Activated CD8-positive, alpha-beta memory T cell treated with anti-CD3 and anti-CD28 coated beads, Interleukin-2, amount 50 U/mL, for 24 hours (primary cell): ENCODE measurements at regions not wholly inside any gene's neighbourhood (a gene's known extent, or its start where the extent isn't known, plus 50 kb on each side); places are given as distances from the start of the nearest gene placed in this dataset.
"Not testable (repeated sequence)": the region's sequence is repeated elsewhere in the genome, so short reads cannot be mapped to it uniquely, and the experiment has no call there.

Experiments
- DNase-seq: peaks from one replicate; pipeline ENCODE4 v3.0.0-alpha.2; 2020; ENCODE audit errors: extremely low read depth

GRCh38 chr16:29200135-29200601 is 206.3 kb downstream of the NPIPB11 start:
- not testable (repeated sequence) for DNase-seq

GRCh38 chr16:29199626-29200025 is 206.9 kb downstream of the NPIPB11 start:
- DNase-seq: not testable (repeated sequence)

GRCh38 chr16:29198731-29199521 is 207.6 kb downstream of the NPIPB11 start:
- DNase-seq: no peak

GRCh38 chr16:29198231-29198630 is 208.3 kb downstream of the NPIPB11 start:
- no peak for DNase-seq

- not testable (repeated sequence) for DNase-seq
These were observed 208.9 kb downstream of the NPIPB11 start for GRCh38 chr16:29197494-29198100.

- DNase-seq: not testable (repeated sequence)
These were observed 209.8 kb downstream of the NPIPB11 start for GRCh38 chr16:29196746-29197145.

- not testable (repeated sequence) for DNase-seq
These were observed 210.4 kb downstream of the LAT start for GRCh38 chr16:29195116-29195872.

- not testable (repeated sequence) for DNase-seq
These were observed 209.5 kb downstream of the LAT start for GRCh38 chr16:29194185-29194844.

GRCh38 chr16:29193634-29194033 is 208.8 kb downstream of the LAT start:
- not testable (repeated sequence) for DNase-seq

GRCh38 chr16:29193248-29193574 is 208.4 kb downstream of the LAT start:
- not testable (repeated sequence) for DNase-seq

- DNase-seq: no peak
These were observed 207.7 kb downstream of the LAT start for GRCh38 chr16:29192329-29193247.

GRCh38 chr16:29191636-29192180 is 206.9 kb downstream of the LAT start:
- DNase-seq: not testable (repeated sequence)

- not testable (repeated sequence) for DNase-seq
These were observed 205.9 kb downstream of the LAT start for GRCh38 chr16:29190553-29191431.

- not testable (repeated sequence) for DNase-seq
These were observed 204.0 kb downstream of the LAT start for GRCh38 chr16:29188806-29189205.

GRCh38 chr16:29186306-29187220 is 201.7 kb downstream of the LAT start:
- DNase-seq: not testable (repeated sequence)

- DNase-seq: not testable (repeated sequence)
These were observed 201.0 kb downstream of the LAT start for GRCh38 chr16:29185872-29186271.

- not testable (repeated sequence) for DNase-seq
These were observed 200.0 kb downstream of the LAT start for GRCh38 chr16:29184738-29185438.
